GM18498 (cell line): ENCODE measurements at regions not wholly inside any gene's neighbourhood (a gene's known extent, or its start where the extent isn't known, plus 50 kb on each side); places are given as distances from the start of the nearest gene placed in this dataset.
A peak's percentile ranks its signal among the peaks of the same experiment; 100 is the strongest.
"Not testable (repeated sequence)": the region's sequence is repeated elsewhere in the genome, so short reads cannot be mapped to it uniquely, and the experiment has no call there.

Experiments used
- ATAC-seq: cut with Tn5 transposase; IDR thresholded peaks from one replicate; pipeline ENCODE4 v1.9.1; 2021; ENCODE audit warnings: mild to moderate bottlenecking, moderate library complexity; ENCODE audit not compliant: unreplicated experiment

GRCh38 chr22:25482091-25482760, 82.2 kb upstream of the GRK3 start:
- no peak for ATAC-seq

GRCh38 chr22:25482868-25483639, 81.4 kb upstream of the GRK3 start:
- no peak for ATAC-seq

- ATAC-seq, result no peak
Measured at GRCh38 chr22:25483931-25484330, 80.5 kb upstream of the GRK3 start.

- no peak for ATAC-seq
Measured at GRCh38 chr22:25484521-25485315, 79.8 kb upstream of the GRK3 start.

- ATAC-seq, result no peak
Measured at GRCh38 chr22:25485626-25486545, 78.6 kb upstream of the GRK3 start.

- ATAC-seq, result no peak
Measured at GRCh38 chr22:25487508-25487907, 77.0 kb upstream of the GRK3 start.

- ATAC-seq, result no peak
Measured at GRCh38 chr22:25488244-25489020, 76.0 kb upstream of the GRK3 start.

- ATAC-seq, result no peak
Measured at GRCh38 chr22:25489947-25490346, 74.5 kb upstream of the GRK3 start.

GRCh38 chr22:25490896-25491295, 73.6 kb upstream of the GRK3 start:
- ATAC-seq, result no peak

GRCh38 chr22:25492162-25492561, 72.3 kb upstream of the GRK3 start:
- no peak for ATAC-seq

- no peak for ATAC-seq
Measured at GRCh38 chr22:25492841-25493734, 71.4 kb upstream of the GRK3 start.

- no peak for ATAC-seq
Measured at GRCh38 chr22:25493794-25494193, 70.7 kb upstream of the GRK3 start.

GRCh38 chr22:25494774-25495173, 69.7 kb upstream of the GRK3 start:
- peak; percentile 80 for ATAC-seq

- no peak for ATAC-seq
Measured at GRCh38 chr22:25495285-25495684, 69.2 kb upstream of the GRK3 start.

- ATAC-seq, result no peak
Measured at GRCh38 chr22:25496396-25497064, 67.9 kb upstream of the GRK3 start.

GRCh38 chr22:25497181-25497641, 67.3 kb upstream of the GRK3 start:
- ATAC-seq, result no peak

- no peak for ATAC-seq
Measured at GRCh38 chr22:25497716-25498115, 66.8 kb upstream of the GRK3 start.

- not testable (repeated sequence) for ATAC-seq
Measured at GRCh38 chr22:25500671-25501070, 63.8 kb upstream of the GRK3 start.
